GM18519 (cell line): ENCODE measurements at regions not wholly inside any gene's neighbourhood (a gene's known extent, or its start where the extent isn't known, plus 50 kb on each side); places are given as distances from the start of the nearest gene placed in this dataset.

Experiments
- ATAC-seq: cut with Tn5 transposase; IDR thresholded peaks from one replicate; pipeline ENCODE4 v1.9.1; 2021; ENCODE audit warnings: mild to moderate bottlenecking, moderate library complexity; ENCODE audit not compliant: unreplicated experiment, low FRiP score

DNA sequence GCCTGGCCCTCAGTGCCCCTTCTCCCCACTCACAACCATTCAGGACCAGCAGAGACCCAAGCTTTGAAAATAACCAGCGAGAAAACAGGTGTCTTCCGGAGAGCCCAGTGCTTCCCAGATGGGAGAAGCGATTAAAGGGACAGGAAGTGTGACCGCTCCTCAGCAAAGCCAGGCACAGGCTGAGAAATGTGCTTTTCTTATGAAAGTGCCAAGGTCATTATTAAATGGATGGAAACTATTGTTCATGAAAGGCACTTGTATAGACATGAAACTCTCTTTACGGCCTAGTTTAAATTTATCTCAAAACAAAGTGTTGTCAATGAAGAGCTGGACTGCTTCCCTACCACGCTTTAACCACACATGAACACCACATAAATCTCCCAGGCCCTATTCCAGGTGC lies 210.4 kb downstream of the SPTSSA start:
- ATAC-seq = no peak

DNA sequence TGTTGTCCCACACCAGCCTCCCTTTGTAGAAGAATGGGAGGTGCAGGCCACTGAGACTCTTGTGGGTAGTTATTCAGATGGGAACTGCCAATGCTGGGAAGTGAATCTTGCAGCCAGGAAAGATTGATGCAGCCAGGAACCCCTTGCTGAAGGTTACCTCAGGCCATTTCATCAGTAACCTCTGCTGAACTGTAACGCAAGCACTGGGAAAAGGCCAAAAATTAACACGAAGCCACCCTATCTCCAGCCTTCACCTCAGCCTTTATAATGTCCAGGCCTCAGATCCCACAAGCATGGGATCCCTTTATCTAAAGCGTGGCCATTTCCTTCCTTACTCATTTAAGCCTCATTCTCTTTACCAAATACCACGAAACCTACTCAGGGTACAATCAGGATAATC lies 211.1 kb downstream of the SPTSSA start:
- ATAC-seq = no peak

DNA sequence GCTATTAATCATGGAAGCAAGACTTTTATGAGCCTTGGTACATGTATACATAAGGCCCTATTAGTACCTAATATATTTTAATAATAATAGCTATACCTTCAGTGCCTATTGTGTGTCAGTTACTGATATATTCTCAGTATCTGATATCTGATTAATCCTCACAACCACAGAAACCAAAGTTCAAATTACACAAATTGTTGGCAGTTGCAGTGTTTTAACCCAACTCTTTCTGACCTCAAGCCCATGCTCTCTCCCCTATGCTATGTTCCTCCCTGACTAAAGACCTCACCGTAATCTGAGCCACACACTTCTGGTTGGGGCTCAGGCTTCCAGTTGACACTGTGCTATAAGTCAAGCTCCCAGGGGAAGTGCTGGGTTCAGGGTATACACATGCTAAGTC lies 214.4 kb downstream of the SPTSSA start:
- ATAC-seq = no peak

DNA sequence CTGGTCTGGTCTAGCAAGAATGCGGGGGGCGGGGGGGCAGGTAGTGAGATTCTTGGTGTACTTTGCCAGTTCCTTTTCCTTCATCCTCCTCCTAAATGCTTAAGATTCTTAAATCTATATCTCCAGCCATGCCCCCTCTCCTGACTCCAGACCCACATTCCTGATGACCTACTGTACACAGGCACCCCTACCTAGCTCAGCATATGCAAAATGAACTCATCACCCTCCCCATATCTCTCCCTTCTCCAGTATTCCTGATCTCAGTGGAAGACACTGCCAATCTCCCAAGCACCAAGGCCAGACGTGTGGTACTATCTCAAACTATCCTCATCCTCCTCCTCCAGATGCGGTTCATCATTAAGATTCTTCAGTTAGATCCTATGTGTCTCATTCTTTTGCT lies 215.8 kb downstream of the SPTSSA start:
- no peak for ATAC-seq

DNA sequence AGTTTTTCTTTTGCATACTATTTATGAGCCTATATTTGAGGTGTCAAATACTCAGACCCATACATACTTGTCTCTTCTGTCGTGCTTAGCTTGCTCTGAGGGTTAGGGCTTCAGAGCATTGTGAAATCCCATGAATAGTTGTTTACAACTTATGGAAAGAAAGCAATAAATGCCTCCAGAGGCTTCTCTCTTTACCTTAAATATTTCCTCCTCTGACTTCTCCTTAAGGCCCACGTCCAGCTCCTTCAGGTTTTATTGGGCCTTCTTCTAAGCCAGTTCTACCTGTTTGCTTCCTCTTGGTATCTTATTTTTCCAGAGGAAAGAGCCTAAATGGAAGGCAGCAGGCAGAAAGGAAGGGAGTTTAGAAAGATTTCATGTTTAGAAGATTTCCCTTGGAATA lies 218.6 kb downstream of the SPTSSA start:
- no peak for ATAC-seq

DNA sequence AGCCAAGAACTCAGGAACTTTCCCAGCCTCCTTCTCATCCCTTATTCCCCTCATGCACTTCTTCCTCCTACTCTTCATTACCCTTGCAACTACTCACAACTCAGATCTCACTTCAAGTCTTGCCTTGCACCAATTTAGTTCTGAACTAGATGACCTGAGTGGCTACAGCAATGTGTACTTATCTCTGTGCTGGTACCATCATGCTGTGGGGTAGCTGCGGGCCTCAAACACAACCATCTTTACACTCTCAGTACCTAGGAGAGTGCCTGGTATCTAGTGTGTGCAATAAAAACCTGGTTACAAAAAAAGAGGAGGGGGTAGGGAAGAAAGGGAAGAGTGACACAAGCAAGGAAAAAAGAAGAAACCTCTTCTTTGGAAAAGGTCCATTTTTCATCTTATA lies 219.0 kb downstream of the SPTSSA start:
- ATAC-seq = no peak

DNA sequence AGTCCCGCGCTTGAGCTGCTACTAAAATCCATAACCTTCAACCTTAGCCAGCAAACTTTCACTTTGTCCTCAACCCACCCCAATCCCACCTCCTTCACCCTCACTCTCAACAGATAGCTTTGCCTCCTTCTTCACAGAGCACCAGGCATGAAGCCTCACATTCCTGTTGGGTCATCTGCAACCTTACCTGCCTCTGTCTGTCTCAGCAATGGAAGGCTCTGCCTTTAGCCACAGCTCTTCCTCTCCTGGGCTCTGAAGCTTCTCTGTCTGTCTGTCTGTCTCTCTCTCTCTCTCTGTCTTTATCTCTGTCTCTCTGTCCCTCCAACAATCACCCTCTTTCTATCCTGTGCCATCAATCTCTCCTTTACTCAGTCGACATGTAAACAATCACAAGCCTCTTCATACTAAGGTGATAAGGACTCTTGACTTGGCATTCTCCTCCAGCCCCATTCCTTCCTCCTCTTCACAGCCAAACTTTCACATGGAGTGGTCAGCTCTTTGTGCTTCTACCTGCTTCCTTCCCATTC lies 220.8 kb downstream of the SPTSSA start:
- no peak for ATAC-seq

DNA sequence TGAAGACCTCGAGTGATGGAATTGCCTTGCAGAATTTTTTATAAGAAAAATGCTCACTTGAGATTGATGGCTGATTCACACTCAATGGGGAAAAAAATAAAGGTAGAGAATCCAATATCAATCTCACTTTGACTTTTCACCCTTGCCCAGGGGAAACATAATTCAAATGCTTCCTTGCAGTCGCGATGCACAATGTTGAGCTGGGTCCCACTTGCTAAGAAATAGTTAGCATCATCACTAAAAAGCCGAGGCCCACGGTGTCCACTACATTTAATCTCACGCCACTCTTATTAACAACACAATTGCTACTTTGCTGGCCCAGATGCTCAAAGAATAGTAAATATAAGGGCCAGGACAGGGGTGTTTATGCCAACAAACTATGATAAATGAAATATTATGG lies 223.4 kb downstream of the SPTSSA start:
- no peak for ATAC-seq

DNA sequence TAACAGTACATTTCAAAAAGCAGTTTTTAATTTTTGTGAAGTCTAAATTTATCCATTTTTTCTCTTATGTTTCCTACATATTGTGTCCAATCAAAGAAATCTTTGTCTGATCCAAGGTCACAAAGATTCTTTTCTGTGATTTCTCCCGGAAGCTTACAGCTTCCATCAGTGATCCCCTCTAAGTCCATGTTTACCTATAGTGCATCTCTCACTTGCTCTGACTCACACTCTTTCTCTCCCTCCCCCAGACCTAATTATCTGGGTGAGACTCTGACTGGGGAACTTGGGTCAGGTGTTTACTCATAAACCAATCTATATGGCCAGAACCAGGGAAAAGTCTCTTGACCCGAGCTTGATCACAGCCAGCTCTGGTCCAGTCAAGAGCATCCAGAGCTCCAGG lies 224.4 kb downstream of the SPTSSA start:
- ATAC-seq = no peak

DNA sequence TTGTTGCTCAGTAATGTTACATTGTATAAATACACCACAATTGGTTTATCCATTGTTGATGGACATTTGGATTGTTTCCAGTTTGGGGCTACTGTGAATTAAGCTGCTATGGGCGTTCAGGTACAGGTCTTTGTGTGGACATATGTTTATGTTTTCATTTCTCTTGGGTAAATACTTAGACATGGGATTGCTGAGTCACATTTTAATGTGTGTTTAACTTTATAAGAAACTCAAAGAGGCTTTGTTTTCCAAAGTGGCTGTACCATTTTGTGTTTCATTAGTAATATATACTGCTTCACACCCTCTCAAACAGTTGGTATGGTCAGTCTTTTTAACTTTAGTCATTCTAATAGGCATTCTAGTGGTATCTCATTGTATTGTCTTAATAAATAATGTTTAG lies 225.0 kb downstream of the SPTSSA start:
- no peak for ATAC-seq

DNA sequence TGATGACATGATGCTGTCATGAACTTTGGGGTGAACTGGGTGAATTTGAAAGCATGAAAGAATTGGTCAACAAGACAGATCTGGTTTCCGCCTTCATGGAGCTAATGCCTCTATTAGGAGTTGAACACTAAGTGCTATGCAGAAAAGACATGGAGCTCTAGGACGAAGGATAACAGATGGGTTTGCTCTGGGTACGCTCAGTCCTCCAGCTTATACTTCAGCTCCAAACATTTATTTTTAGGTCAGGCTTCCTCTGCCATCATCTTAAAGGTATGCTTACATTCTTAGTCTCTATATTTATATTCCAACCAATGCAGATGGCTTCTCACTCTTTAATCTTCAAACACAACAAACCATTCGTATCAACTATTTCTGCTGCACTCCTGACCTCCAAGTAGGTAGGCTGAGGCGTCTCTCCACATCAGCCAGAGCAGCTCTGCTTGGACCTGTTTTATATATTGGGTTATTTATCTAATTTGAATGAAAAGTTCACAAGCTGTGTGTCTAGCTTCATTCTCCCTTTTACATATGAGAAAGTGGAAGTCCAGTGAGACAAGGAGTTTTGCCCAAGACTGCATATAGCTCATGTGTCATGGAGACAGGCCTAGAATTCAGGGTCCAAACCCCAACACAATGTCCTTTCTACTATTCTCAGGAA lies 226.3 kb downstream of the SPTSSA start:
- no peak for ATAC-seq

DNA sequence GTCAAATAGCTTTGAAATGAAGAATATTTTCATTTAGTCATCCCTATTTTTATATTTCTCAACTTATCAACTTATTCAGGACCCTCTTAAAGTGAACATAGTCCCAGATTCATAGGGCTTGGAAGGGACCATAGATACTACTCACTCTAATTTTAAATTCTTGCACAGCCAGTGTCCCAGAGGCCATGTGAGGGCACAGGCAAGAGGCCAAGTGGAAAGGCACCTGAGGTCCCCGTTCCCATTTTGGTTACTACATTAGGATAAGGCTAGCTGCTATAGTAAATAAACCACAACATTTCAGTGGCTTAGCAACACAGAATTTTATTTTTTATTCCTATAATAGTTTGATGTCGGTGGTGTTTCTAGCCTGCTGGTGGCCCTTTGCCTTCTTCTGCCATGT lies 227.8 kb downstream of the SPTSSA start:
- no peak for ATAC-seq

DNA sequence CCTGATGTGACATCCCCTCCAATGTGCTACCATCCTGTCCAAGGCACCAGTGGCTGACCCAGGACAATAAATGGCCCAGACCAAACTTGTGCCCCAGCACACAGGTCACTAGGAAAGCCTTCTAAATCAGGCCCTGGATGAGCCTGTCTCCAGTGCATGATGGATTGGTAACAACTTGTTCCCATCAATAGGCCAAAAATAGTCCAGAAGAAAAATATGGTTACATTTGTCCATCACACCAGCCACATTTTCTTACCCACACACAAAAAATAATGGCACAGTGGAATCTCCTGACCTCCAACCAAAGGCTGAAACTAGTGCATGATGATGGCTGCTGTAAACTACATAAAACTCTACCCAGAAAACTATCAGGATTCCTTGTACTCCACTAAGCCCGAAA lies 228.4 kb downstream of the SPTSSA start:
- no peak for ATAC-seq

DNA sequence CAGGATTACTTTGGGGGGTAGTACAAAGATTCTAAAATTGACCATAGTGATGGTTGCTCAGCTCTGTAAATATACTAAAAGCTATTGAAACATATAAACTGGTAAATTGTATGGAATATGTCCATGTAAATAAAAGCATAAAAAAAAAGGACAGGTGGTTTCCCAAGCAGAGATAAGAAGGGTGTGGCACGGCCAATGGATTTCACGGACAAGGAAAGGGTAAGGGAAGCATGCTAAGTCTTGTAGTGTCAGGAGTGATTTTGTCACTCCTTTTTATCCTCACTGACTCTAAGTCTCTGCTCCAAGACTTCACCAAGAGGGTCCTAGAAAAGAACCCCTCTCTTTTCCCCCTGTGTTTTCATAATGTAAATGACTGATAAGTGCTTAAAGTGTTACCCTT lies 229.2 kb downstream of the SPTSSA start:
- no peak for ATAC-seq

DNA sequence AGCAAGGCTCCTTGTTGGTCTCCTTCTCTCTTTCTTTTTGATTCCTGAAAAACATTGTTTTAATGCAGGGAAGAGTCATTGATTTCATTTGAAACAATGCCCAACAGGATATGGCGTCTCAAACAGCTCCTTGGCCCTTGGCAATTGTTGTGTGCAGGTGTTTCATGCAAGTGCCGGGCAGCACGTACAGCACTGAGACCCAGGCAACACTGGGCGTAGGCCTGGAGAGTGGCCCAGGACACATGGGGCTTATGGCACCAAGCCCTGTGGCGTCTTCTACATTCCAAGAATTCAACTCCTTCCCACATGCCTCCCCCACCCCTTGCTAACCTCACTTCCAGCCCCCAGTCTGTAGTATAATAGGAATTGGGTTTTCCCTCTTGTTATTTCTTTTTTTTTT lies 230.4 kb downstream of the SPTSSA start:
- no peak for ATAC-seq

DNA sequence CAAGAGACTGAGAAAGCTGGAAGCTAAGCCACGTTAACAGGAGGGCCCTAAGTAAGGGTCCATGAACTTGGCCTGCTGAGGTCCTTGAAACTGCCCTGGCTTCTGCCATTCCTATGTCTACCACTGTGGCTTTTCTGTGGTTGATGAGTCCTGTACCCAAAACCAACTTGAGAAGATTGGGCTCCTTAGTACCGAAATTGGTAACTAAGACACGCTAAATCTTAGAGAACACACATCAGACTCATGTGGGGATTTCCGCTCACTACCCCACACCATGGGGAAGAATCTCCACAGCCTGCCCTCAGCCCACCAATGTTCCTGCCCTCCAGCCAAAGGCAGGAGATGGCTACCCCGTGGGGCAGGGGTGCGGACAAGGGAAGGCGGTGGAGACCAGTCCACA lies 232.9 kb downstream of the SPTSSA start:
- no peak for ATAC-seq

DNA sequence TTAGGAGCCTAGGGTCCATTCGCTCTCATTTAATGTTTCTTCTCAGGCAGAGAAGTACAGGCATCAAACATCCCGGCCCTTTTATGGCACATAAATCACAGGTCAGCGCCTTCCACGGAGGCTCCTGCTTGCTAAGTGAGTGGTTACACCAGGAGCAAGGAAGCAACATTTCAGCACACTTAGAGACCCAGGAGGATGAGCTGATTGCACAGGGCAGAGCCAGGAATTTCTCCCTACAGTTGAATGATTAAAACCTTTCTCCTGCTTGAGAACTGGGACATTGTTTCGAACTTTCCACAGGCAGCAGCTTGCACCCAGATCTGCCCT lies 233.4 kb downstream of the SPTSSA start:
- no peak for ATAC-seq

DNA sequence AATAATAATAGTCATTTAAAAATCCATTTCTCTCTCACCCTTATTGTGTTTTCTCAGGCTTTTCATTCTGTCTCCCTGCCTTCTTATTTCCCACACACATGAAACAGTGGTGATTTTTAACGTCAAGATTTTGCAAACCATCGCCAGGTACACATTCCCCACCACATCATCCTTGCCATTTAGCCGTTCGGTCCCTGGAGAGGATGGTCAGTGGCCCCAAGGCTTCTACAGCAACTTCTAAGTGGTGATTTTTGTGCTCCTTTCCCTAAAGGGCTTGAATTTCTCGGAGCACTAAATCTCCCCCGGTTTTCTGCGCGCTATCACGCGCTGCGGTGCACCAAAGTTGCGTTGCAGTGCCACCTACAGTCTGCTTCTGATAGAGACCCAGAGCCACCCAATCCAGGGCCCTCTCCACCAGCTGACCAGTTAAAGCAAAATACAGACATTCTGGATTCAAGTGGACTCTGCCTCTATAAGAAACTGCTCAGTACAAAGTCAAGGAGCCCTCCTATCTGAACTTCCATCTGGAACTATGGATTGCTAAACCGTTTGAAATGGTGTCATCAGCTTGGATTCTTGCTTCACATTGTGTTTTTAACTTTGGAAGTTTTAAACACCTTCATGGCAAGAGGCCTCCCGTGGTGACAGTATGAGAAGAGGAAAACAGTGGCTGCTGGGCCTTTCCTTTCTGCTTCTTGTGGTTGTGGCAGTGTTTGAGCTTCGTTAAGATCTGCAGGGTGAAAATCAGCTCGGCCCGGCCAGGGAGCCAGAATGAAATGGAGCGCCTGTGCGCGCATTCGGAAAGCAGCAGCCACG lies 234.0 kb downstream of the SPTSSA start:
- ATAC-seq = no peak

DNA sequence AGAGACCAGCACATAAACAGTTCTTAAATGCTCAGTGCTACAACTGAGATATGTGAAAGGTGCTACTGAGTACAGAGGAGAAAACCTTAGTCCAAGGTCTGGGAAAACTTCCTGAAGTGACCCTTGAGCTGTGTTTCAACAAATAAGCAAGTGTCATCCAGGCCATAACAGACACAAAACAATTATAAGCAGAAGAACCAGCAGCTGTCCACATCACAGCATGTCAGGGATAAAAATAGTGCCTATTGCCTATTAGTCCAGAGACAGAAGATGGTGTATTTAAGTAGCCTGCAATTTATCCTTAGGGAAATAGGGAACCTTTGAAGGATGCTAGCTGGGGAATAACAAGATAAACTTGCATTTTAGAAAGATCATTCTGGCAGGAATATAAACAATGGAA lies 237.8 kb downstream of the SPTSSA start:
- ATAC-seq = no peak

DNA sequence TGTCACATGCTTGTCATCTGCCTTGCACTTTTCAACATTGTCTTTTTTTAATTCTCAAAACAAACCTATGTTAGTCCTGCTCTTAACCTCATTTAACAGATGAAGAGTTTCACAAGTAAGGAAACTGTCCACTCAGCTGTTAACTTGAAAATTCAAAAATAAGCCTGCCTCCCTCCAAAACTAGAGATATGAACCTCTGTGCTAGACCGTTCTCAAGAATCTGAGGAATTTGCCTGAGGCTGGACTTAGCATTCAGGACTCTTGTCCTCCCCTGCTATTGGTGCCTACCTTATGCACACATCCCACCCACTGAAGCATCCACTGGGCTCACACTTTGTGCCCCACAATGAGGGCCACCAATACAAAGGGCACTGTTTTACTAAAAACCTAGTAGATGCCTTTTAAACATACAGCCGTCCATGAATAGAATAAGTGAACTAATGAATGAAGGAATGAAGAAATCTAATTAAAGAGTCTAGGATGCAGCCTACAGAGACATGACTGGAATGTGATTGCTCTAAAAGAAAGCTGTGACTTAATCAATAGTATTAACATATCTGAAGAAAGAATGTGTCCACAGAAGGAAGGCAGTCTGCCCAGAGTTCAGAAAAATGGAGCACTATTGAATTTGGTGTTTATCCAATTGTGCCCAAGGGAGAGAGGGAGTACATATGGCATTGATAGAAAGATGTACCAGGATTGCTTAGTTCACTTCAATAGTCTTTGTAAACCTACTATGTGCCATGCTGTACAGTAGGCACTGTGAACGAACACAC lies 238.5 kb downstream of the SPTSSA start:
- no peak for ATAC-seq

DNA sequence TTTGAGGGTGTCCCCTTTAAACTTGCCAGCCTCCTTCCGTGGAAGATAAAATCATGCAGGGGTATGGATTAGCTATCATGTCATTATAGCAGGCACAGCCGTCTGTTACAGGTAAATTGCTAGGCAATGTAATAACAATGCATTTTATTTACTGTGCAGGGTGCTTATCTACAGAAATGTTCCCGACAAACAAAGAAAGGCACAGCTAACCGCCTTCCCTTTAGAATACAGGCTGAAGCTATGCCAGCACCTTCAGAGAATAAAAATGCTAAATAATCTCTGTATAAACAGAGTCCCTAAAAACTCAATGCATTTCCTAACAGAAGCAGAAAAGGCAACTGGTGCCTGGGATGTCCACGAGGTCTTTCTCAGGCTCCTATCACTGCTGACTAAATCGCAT lies 239.2 kb downstream of the SPTSSA start:
- ATAC-seq = no peak
